ENCODE measurements at regions not wholly inside any gene's neighbourhood (a gene's known extent, or its start where the extent isn't known, plus 50 kb on each side); places are given as distances from the start of the nearest gene placed in this dataset.

DNA sequence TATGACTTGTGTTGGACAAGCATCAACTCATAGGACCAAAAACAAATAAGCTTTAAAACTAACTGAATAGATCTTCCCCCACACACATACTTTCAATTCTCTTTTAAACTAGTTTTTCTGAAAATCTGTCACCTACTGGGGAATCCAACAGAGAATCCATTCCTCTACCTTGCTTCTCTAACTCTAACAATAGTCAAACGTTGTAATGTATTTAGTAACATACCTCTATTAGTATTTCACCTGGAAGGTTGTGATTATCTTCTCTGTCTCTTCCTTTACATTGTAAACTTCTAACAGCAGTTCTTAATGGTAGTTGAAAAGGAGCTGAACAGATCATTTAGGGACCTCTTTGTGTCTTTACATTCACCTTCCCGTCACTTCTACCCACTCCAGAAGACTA lies 337.1 kb upstream of the FAM241A start:
- TF ChIP-seq, protein P1, sequence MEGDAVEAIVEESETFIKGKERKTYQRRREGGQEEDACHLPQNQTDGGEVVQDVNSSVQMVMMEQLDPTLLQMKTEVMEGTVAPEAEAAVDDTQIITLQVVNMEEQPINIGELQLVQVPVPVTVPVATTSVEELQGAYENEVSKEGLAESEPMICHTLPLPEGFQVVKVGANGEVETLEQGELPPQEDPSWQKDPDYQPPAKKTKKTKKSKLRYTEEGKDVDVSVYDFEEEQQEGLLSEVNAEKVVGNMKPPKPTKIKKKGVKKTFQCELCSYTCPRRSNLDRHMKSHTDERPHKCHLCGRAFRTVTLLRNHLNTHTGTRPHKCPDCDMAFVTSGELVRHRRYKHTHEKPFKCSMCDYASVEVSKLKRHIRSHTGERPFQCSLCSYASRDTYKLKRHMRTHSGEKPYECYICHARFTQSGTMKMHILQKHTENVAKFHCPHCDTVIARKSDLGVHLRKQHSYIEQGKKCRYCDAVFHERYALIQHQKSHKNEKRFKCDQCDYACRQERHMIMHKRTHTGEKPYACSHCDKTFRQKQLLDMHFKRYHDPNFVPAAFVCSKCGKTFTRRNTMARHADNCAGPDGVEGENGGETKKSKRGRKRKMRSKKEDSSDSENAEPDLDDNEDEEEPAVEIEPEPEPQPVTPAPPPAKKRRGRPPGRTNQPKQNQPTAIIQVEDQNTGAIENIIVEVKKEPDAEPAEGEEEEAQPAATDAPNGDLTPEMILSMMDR (conservative IDR thresholded peaks at IDR 0.05 in 1 of 2, IDR thresholded peaks at IDR 0.05 in 1 of 2; ENCODE audit: extremely low read depth in 1 of 2, insufficient read depth in 1 of 2, low read depth in 1 of 2, low read length in 2 of 2) = no peak
- TF ChIP-seq EZH2 (IDR thresholded peaks at IDR 0.05; ENCODE audit: borderline replicate concordance, low read length) = no peak

All from mammary epithelial cell (primary cell).